IMR-90 (cell line): ENCODE measurements at regions not wholly inside any gene's neighbourhood (a gene's known extent, or its start where the extent isn't known, plus 50 kb on each side); places are given as distances from the start of the nearest gene placed in this dataset.

Source experiments
- ATAC-seq: fragments of 200-7000 bp; cut with Tn5 transposase; 2 replicates; pipeline ENCODE4 v1.9.1; 2020; ENCODE audit warnings: low read depth, mild to moderate bottlenecking, moderate library complexity
- BruUV-seq: library from RNA; stranded (reverse); fragments of 400-500 nt; replicated peaks from 2 replicates; lab custom pipeline; 2021; lab: Mats Ljungman, UMichigan
- CTCF ChIA-PET: fragments of 300-600 bp; formaldehyde crosslinking; extraction: SDS; loops from one replicate; lab custom pipeline; 2021; ENCODE audit warnings: antibody characterized with exemption; lab: Yijun Ruan, JAX
- POLR2A ChIA-PET: fragments of 300-600 bp; sonication (Branson Sonifier 250); formaldehyde crosslinking; loops from one replicate; lab custom pipeline; 2022; ENCODE audit warnings: antibody characterized with exemption; ENCODE audit not compliant: unreplicated experiment; lab: Charles Lee
- DNase-seq: peaks from one replicate; pipeline ENCODE4 v3.0.0; 2013
- H2AFZ ChIP-seq: replicated peaks from 2 replicates; pipeline ENCODE3; 2013; ENCODE audit warnings: low read length, mild to moderate bottlenecking; ENCODE audit not compliant: poor library complexity
- H2AK5ac ChIP-seq: 2 replicates; pipeline ENCODE4 v1.6.1; 2013; ENCODE audit warnings: low read depth, low read length, inconsistent platforms
- H2AK9ac ChIP-seq: replicated peaks from 2 replicates; pipeline ENCODE3; 2013; ENCODE audit warnings: mild to moderate bottlenecking, low read depth, low read length, moderate library complexity; ENCODE audit not compliant: poor library complexity
- H2BK120ac ChIP-seq: 2 replicates; pipeline ENCODE4 v1.6.1; 2013; ENCODE audit warnings: low read depth, low read length, inconsistent platforms
- H2BK15ac ChIP-seq: 3 replicates; pipeline ENCODE4 v1.6.1; 2013; ENCODE audit warnings: low read depth, low read length, inconsistent platforms
- H2BK20ac ChIP-seq: 2 replicates; pipeline ENCODE4 v1.6.1; 2013; ENCODE audit warnings: low read depth, mild to moderate bottlenecking, inconsistent platforms, low read length, moderate library complexity
- H2BK5ac ChIP-seq: 2 replicates; pipeline ENCODE4 v1.6.1; 2013; ENCODE audit warnings: mild to moderate bottlenecking, low read depth, low read length, inconsistent platforms; ENCODE audit not compliant: poor library complexity, severe bottlenecking
- H3K14ac ChIP-seq: replicated peaks from 2 replicates; pipeline ENCODE4 v1.6.1; 2013; ENCODE audit warnings: low read depth, low read length, inconsistent platforms
- H3K18ac ChIP-seq: 2 replicates; pipeline ENCODE4 v1.6.1; 2013; ENCODE audit warnings: low read depth, low read length, control low read depth
- H3K23ac ChIP-seq: 2 replicates; pipeline ENCODE4 v1.6.1; 2013; ENCODE audit warnings: low read depth, low read length, inconsistent platforms
- H3K27ac ChIP-seq: 2 replicates; pipeline ENCODE4 v1.5.1; 2013; ENCODE audit warnings: mild to moderate bottlenecking, control low read depth, low read length; ENCODE audit not compliant: insufficient read depth
- H3K27me3 ChIP-seq: 2 replicates; pipeline ENCODE4 v1.6.1; 2013; ENCODE audit warnings: low read length; ENCODE audit not compliant: control insufficient read depth, insufficient read depth
- H3K36me3 ChIP-seq: 2 replicates; pipeline ENCODE4 v1.6.1; 2013; ENCODE audit warnings: low read length, mixed read lengths; ENCODE audit not compliant: control insufficient read depth, insufficient read depth
- H3K4ac ChIP-seq: 2 replicates; pipeline ENCODE4 v1.6.1; 2013; ENCODE audit warnings: low read depth, low read length, inconsistent platforms
- H3K4me1 ChIP-seq: 2 replicates; pipeline ENCODE4 v1.6.1; 2013; ENCODE audit warnings: low read length, mixed read lengths; ENCODE audit not compliant: control insufficient read depth, insufficient read depth
- H3K4me2 ChIP-seq: 2 replicates; pipeline ENCODE4 v1.6.1; 2013; ENCODE audit warnings: low read depth, mild to moderate bottlenecking, control low read depth, low read length, moderate library complexity
- H3K4me3 ChIP-seq: 2 replicates; pipeline ENCODE4 v1.5.1; 2013; ENCODE audit warnings: low read depth, mild to moderate bottlenecking, control low read depth, low read length, moderate library complexity; ENCODE audit not compliant: insufficient read depth
- H3K56ac ChIP-seq: 2 replicates; pipeline ENCODE4 v1.6.1; 2013; ENCODE audit warnings: low read length, inconsistent platforms; ENCODE audit not compliant: insufficient read depth; ENCODE audit errors: extremely low read depth
- H3K79me1 ChIP-seq, 2 experiments: 2 replicates each; pipeline ENCODE4 v1.6.1; 2013; ENCODE audit warnings: low read length in 2 of 2, inconsistent platforms in 1 of 2, low read depth in 1 of 2
- H3K9ac ChIP-seq: 2 replicates; pipeline ENCODE4 v1.6.1; 2013; ENCODE audit warnings: low read depth, low read length, control low read depth
- H3K9me1 ChIP-seq: 2 replicates; pipeline ENCODE4 v1.6.1; 2013; ENCODE audit warnings: low read length, inconsistent platforms; ENCODE audit not compliant: insufficient read depth
- H3K9me3 ChIP-seq: 2 replicates; pipeline ENCODE4 v1.6.1; 2013; ENCODE audit warnings: low read length; ENCODE audit not compliant: control insufficient read depth, insufficient read depth
- H4K20me1 ChIP-seq: 2 replicates; pipeline ENCODE4 v1.6.1; 2013; ENCODE audit warnings: low read length, inconsistent platforms; ENCODE audit not compliant: insufficient read depth
- H4K5ac ChIP-seq: 2 replicates; pipeline ENCODE4 v1.6.1; 2013; ENCODE audit warnings: mild to moderate bottlenecking, low read depth, low read length, control low read depth
- H4K8ac ChIP-seq, 2 experiments: 2 replicates each; pipeline ENCODE4 v1.6.1; 2013; ENCODE audit warnings: low read depth in 2 of 2, low read length in 2 of 2, control low read depth in 1 of 2, inconsistent platforms in 1 of 2
- H4K91ac ChIP-seq: 2 replicates; pipeline ENCODE4 v1.6.1; 2013; ENCODE audit warnings: low read depth, low read length, inconsistent platforms; ENCODE audit not compliant: insufficient read depth
- BHLHE40 ChIP-seq: fragments of 150-350 bp; IDR thresholded peaks from 2 replicates; pipeline ENCODE4 v1.6.1; 2016; ENCODE audit warnings: mild to moderate bottlenecking, low read depth, low read length
- CEBPB ChIP-seq: IDR thresholded peaks from 2 replicates; pipeline ENCODE4 v1.6.1; 2012; ENCODE audit warnings: low read depth, low read length, improper control_type of control experiment
- MAZ ChIP-seq: IDR thresholded peaks from 2 replicates; pipeline ENCODE4 v1.6.1; 2012; ENCODE audit warnings: low read depth, mild to moderate bottlenecking, low read length, improper control_type of control experiment, moderate library complexity, borderline replicate concordance
- RAD21 ChIP-seq: IDR thresholded peaks from 2 replicates; pipeline ENCODE4 v1.6.1; 2012; ENCODE audit warnings: low read length, improper control_type of control experiment
- RCOR1 ChIP-seq: IDR thresholded peaks from 2 replicates; pipeline ENCODE4 v1.6.1; 2012; ENCODE audit warnings: mild to moderate bottlenecking, low read length, improper control_type of control experiment; ENCODE audit not compliant: insufficient replicate concordance
- RFX5 ChIP-seq: IDR thresholded peaks from 2 replicates; pipeline ENCODE4 v1.8.0; 2012; ENCODE audit warnings: low read depth, mild to moderate bottlenecking, low read length, moderate library complexity
- SMC3 ChIP-seq: fragments of 150-350 bp; IDR thresholded peaks from 2 replicates; pipeline ENCODE4 v1.6.1; 2016; ENCODE audit warnings: low read depth, mild to moderate bottlenecking, antibody characterized with exemption, low read length, moderate library complexity
- USF2 ChIP-seq: fragments of 150-350 bp; IDR thresholded peaks from 2 replicates; pipeline ENCODE4 v1.6.1; 2017; ENCODE audit warnings: mild to moderate bottlenecking, antibody characterized with exemption, low read length, low read depth
- WGBS, 2 experiments: methylation state at CpG; one replicate each; pipeline versions ENCODE4 v1.1.5 to v1.1.7; 2013; ENCODE audit warnings: missing lambda C conversion rate in 2 of 2; ENCODE audit not compliant: insufficient read length in 1 of 2; ENCODE audit errors: extremely low coverage in 2 of 2; 5-methylcytosine and 5-hydroxymethylcytosine counted together
- dilution Hi-C: fragments of 300-500 bp; cut with HindIII; formaldehyde crosslinking; loops from one replicate; pipeline ENCODE4 v1.14.3; 2018; ENCODE audit warnings: low sequenced_read_pairs; ENCODE audit not compliant: unreplicated experiment
- in situ Hi-C: fragments of 300-500 bp; cut with MboI; formaldehyde crosslinking; loops from 3 replicates; pipeline ENCODE4 v1.14.3; 2019; ENCODE audit warnings: low sequenced_read_pairs, inconsistent platforms, mixed read lengths
- intact Hi-C: fragments of 100-400 bp; cut with micrococcal nuclease; formaldehyde crosslinking; loops from 2 replicates; pipeline ENCODE4 v1.10.0; 2022

DNA sequence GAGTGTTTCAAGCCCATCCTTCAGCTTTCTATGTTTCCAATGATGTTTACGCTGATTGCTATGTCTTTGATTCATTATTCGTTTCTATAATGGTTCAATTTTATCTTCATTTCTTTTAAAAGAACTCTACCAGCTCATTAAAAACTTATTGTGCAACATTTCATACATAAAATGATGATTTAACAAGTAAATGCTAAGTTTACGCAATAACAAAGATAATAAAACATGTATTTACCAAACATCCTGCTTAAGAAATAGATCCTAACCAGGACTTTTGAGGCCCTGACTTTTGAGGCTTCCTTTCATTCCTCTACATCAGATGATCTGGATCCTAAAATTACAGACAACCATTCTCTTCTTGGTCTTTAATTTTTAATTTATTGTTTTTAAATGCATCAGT is 86.5 kb upstream of the DLGAP1 start:
- no peak overlapping the region for H4K8ac ChIP-seq
- no peak overlapping the region for H4K91ac ChIP-seq
- in situ Hi-C loops (no loop called here), dilution Hi-C loops (no loop called here), intact Hi-C loops (no loop called here)
- H3K27me3 ChIP-seq = no peaks in the 10 kb centered on the region
- WGBS, 2 experiments = no CpG with 5 or more reads among the region's 3 CpGs
- H4K20me1 ChIP-seq = no peaks in the 10 kb centered on the region
- H3K4me2 ChIP-seq = no peak overlapping the region
- no peaks in the 10 kb centered on the region for H3K9me1 ChIP-seq
- H3K4me3 ChIP-seq = no peak overlapping the region
- no peak overlapping the region for H3K9ac ChIP-seq
- H3K14ac ChIP-seq = no peak overlapping the region
- no peaks in the 10 kb centered on the region for H3K36me3 ChIP-seq
- no peaks in the 10 kb centered on the region for H3K4me1 ChIP-seq
- DNase-seq (no peak), ATAC-seq (no peak)
- no peak overlapping the region for H2AK9ac ChIP-seq
- no peak for TF ChIP-seq BHLHE40
- TF ChIP-seq MAZ = no peak
- TF ChIP-seq CEBPB = peak; percentile 43
- no peak for TF ChIP-seq SMC3
- TF ChIP-seq RCOR1 = no peak
- TF ChIP-seq RAD21 = no peak
- TF ChIP-seq RFX5 = no peak
- TF ChIP-seq USF2 = no peak
- no peak overlapping the region for H2AK5ac ChIP-seq
- H2BK15ac ChIP-seq = no peak overlapping the region
- H3K18ac ChIP-seq = no peak overlapping the region
- no peak overlapping the region for H2BK5ac ChIP-seq
- no peak overlapping the region for H3K56ac ChIP-seq
- no peak overlapping the region for H2BK120ac ChIP-seq
- H3K9me3 ChIP-seq = peaks cover 7% of the 10 kb centered on the region
- no peak overlapping the region for H4K5ac ChIP-seq
- POLR2A ChIA-PET = no interaction called here
- CTCF ChIA-PET = no interaction called here
- H3K23ac ChIP-seq = no peak overlapping the region
- H3K4ac ChIP-seq = no peak overlapping the region
- H3K79me1 ChIP-seq = no peaks in the 10 kb centered on the region
- no peak overlapping the region for H2AFZ ChIP-seq
- H3K27ac ChIP-seq = no peak overlapping the region
- no TSS peak for BruUV-seq
- no peak overlapping the region for H2BK20ac ChIP-seq
